Keratinocyte (primary cell): ENCODE measurements at regions not wholly inside any gene's neighbourhood (a gene's known extent, or its start where the extent isn't known, plus 50 kb on each side); places are given as distances from the start of the nearest gene placed in this dataset.

ENCODE experiments used
- DNase-seq: peaks from one replicate; pipeline ENCODE4 v3.0.0-alpha.2; 2011; ENCODE audit warnings: low read depth, missing footprints, low spot score
- FAIRE-seq: peaks from 2 replicates; lab custom pipeline; 2011; peaks lifted over from hg19 to GRCh38; lab: Jason Lieb, UNC
- H2AFZ ChIP-seq: 2 replicates; pipeline ENCODE4 v1.6.0; 2012; ENCODE audit warnings: low read length, control low read depth, inconsistent platforms; ENCODE audit not compliant: control insufficient read depth
- H3K27ac ChIP-seq: 2 replicates; pipeline ENCODE4 v1.5.1; 2011; ENCODE audit warnings: low read length; ENCODE audit not compliant: control insufficient read depth, insufficient read depth
- H3K27me3 ChIP-seq: 3 replicates; pipeline ENCODE4 v1.6.0; 2011; ENCODE audit warnings: low read length; ENCODE audit not compliant: control insufficient read depth, insufficient read depth; ENCODE audit errors: extremely low read depth
- H3K36me3 ChIP-seq, 2 experiments: 2 replicates in 1 of 2; 3 replicates in 1 of 2; pipeline ENCODE4 v1.5.1; 2011; ENCODE audit warnings: low read length in 2 of 2, mild to moderate bottlenecking in 1 of 2; ENCODE audit not compliant: control insufficient read depth in 2 of 2, insufficient read depth in 2 of 2; ENCODE audit errors: extremely low read depth in 1 of 2
- H3K4me1 ChIP-seq: 3 replicates; pipeline ENCODE4 v1.5.1; 2011; ENCODE audit warnings: low read length; ENCODE audit not compliant: control insufficient read depth, insufficient read depth; ENCODE audit errors: extremely low read depth
- H3K4me2 ChIP-seq: 3 replicates; pipeline ENCODE4 v1.6.0; 2011; ENCODE audit warnings: low read depth, low read length; ENCODE audit not compliant: control insufficient read depth, insufficient read depth; ENCODE audit errors: extremely low read depth
- H3K4me3 ChIP-seq, 3 experiments: fragments of 200-600 bp in 1 of 3; sonication (generic) in 1 of 3; 2 replicates in 2 of 3; 3 replicates in 1 of 3; pipeline ENCODE4 v1.5.1; 2011 to 2016; ENCODE audit warnings: low read length in 3 of 3, mild to moderate bottlenecking in 3 of 3, control low read depth in 2 of 3, inconsistent platforms in 1 of 3, low read depth in 1 of 3, mixed read lengths in 1 of 3, mixed run types in 1 of 3, moderate library complexity in 1 of 3; ENCODE audit not compliant: control insufficient read depth in 2 of 3, insufficient read depth in 2 of 3; ENCODE audit errors: extremely low read depth in 1 of 3
- H3K79me2 ChIP-seq: 2 replicates; pipeline ENCODE4 v1.6.0; 2012; ENCODE audit warnings: low read length; ENCODE audit not compliant: control insufficient read depth, insufficient read depth
- H3K9ac ChIP-seq: 3 replicates; pipeline ENCODE4 v1.6.0; 2011; ENCODE audit warnings: low read length; ENCODE audit not compliant: control insufficient read depth, insufficient read depth; ENCODE audit errors: extremely low read depth
- H3K9me1 ChIP-seq: 3 replicates; pipeline ENCODE4 v1.6.0; 2011; ENCODE audit warnings: low read length; ENCODE audit not compliant: control insufficient read depth, insufficient read depth; ENCODE audit errors: extremely low read depth
- H3K9me3 ChIP-seq: 2 replicates; pipeline ENCODE4 v1.5.1; 2012; ENCODE audit warnings: low read depth, low read length; ENCODE audit not compliant: control insufficient read depth
- H4K20me1 ChIP-seq: 3 replicates; pipeline ENCODE4 v1.6.0; 2011; ENCODE audit warnings: low read length; ENCODE audit not compliant: control insufficient read depth, insufficient read depth; ENCODE audit errors: extremely low read depth
- EZH2 ChIP-seq: IDR thresholded peaks from one replicate; pipeline ENCODE4 v1.6.1; 2012; ENCODE audit warnings: inconsistent platforms, mild to moderate bottlenecking, low read length, moderate library complexity
- dilution Hi-C: fragments of 300-500 bp; cut with MboI; formaldehyde crosslinking; loops from one replicate; pipeline ENCODE4 v1.7.0; 2020; ENCODE audit warnings: low sequenced_read_pairs; ENCODE audit not compliant: extremely low pct_ligation_motif_present
- TF ChIP-seq, protein P1 (sequence below), 3 experiments: IDR thresholded peaks in 1 of 3; conservative IDR thresholded peaks in 1 of 3; optimal IDR thresholded peaks in 1 of 3; 2 replicates in 2 of 3; 3 replicates in 1 of 3; pipeline versions ENCODE3 to v1.5.1; 2011; ENCODE audit warnings: low read length in 3 of 3, mild to moderate bottlenecking in 3 of 3, moderate library complexity in 2 of 3, control low read depth in 1 of 3, inconsistent platforms in 1 of 3; ENCODE audit not compliant: insufficient read depth in 2 of 3; ENCODE audit errors: extremely low read depth in 1 of 3

- Histone ChIP-seq H3K9me3 (no peaks in the 10 kb centered on the region), H3K36me3 (no peaks in the 10 kb centered on the region)
- no peak for FAIRE-seq
These were observed 56.2 kb downstream of the RASSF10 start for GRCh38 chr11:13065200-13065787.

GRCh38 chr11:13068211-13068610 lies 59.1 kb downstream of the RASSF10 start:
- Histone ChIP-seq H3K9ac (no peak overlapping the region), H3K9me3 (no peaks in the 10 kb centered on the region), H3K36me3 (no peaks in the 10 kb centered on the region), H3K27me3 (no peaks in the 10 kb centered on the region), H3K79me2 (no peaks in the 10 kb centered on the region), H4K20me1 (no peaks in the 10 kb centered on the region), H2AFZ (no peak overlapping the region), H3K4me1 (peaks cover 14% of the 10 kb centered on the region), H3K27ac (no peak overlapping the region), H3K9me1 (no peaks in the 10 kb centered on the region), H3K4me3 (no peak overlapping the region), H3K4me2 (no peak overlapping the region)
- no peak for TF ChIP-seq EZH2
- TF ChIP-seq, protein P1, sequence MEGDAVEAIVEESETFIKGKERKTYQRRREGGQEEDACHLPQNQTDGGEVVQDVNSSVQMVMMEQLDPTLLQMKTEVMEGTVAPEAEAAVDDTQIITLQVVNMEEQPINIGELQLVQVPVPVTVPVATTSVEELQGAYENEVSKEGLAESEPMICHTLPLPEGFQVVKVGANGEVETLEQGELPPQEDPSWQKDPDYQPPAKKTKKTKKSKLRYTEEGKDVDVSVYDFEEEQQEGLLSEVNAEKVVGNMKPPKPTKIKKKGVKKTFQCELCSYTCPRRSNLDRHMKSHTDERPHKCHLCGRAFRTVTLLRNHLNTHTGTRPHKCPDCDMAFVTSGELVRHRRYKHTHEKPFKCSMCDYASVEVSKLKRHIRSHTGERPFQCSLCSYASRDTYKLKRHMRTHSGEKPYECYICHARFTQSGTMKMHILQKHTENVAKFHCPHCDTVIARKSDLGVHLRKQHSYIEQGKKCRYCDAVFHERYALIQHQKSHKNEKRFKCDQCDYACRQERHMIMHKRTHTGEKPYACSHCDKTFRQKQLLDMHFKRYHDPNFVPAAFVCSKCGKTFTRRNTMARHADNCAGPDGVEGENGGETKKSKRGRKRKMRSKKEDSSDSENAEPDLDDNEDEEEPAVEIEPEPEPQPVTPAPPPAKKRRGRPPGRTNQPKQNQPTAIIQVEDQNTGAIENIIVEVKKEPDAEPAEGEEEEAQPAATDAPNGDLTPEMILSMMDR (optimal IDR thresholded peaks at IDR 0.05 in 1 of 3, IDR thresholded peaks at IDR 0.05 in 1 of 3, conservative IDR thresholded peaks at IDR 0.05 in 1 of 3; ENCODE audit: extremely low read depth in 1 of 3, insufficient read depth in 2 of 3, low read length in 3 of 3): no peak
- DNase-seq (no peak), FAIRE-seq (no peak)
- dilution Hi-C loops: no loop called here

More at GRCh38 chr11:13065200-13065787, 56.2 kb downstream of the RASSF10 start:
- H4K20me1 ChIP-seq: no peaks in the 10 kb centered on the region
- no peak overlapping the region for H3K27ac ChIP-seq
- no peak overlapping the region for H3K9ac ChIP-seq
- no peak overlapping the region for H3K4me2 ChIP-seq
- TF ChIP-seq, protein P1 (optimal IDR thresholded peaks at IDR 0.05 in 1 of 3, IDR thresholded peaks at IDR 0.05 in 1 of 3, conservative IDR thresholded peaks at IDR 0.05 in 1 of 3; ENCODE audit: extremely low read depth in 1 of 3, insufficient read depth in 2 of 3, low read length in 3 of 3): no peak
- no peak for TF ChIP-seq EZH2
- peaks cover 12% of the 10 kb centered on the region for H3K4me1 ChIP-seq
- no peaks in the 10 kb centered on the region for H3K79me2 ChIP-seq
- no peak overlapping the region for H3K4me3 ChIP-seq
- no peak for DNase-seq
- dilution Hi-C loops: no loop called here
- H3K27me3 ChIP-seq: no peaks in the 10 kb centered on the region
- no peak overlapping the region for H2AFZ ChIP-seq
- H3K9me1 ChIP-seq: no peaks in the 10 kb centered on the region
